ENCODE measurements at regions not wholly inside any gene's neighbourhood (a gene's known extent, or its start where the extent isn't known, plus 50 kb on each side); places are given as distances from the start of the nearest gene placed in this dataset.

- TF ChIP-seq CTCF (IDR thresholded peaks at IDR 0.05) = no peak
- no peak for TF ChIP-seq ZFX (IDR thresholded peaks at IDR 0.05; ENCODE audit: borderline replicate concordance)
Observed at GRCh38 chr9:13902286-13903066, 411.5 kb downstream of the NFIB start.
